SK-N-SH (cell line): ENCODE measurements at regions not wholly inside any gene's neighbourhood (a gene's known extent, or its start where the extent isn't known, plus 50 kb on each side); places are given as distances from the start of the nearest gene placed in this dataset.

ENCODE experiments used
- CTCF ChIP-seq: fragments of 200-600 bp; sonication (generic); IDR thresholded peaks from 2 replicates; pipeline ENCODE4 v1.6.1; 2017; ENCODE audit warnings: antibody characterized with exemption, mild to moderate bottlenecking, moderate library complexity
- EZH2phosphoT487 ChIP-seq: fragments of 200-600 bp; sonication (generic); IDR thresholded peaks from 2 replicates; pipeline ENCODE4 v1.6.1; 2017; ENCODE audit warnings: low read depth, mixed run types, mild to moderate bottlenecking, antibody characterized with exemption, moderate library complexity, borderline replicate concordance
- RAD21 ChIP-seq: IDR thresholded peaks from 2 replicates; pipeline ENCODE4 v1.6.1; 2012; ENCODE audit warnings: mild to moderate bottlenecking, low read length
- RCOR1 ChIP-seq: fragments of 150-350 bp; IDR thresholded peaks from 2 replicates; pipeline ENCODE4 v1.6.1; 2017; ENCODE audit warnings: antibody characterized with exemption, low read length
- REST ChIP-seq: IDR thresholded peaks from 2 replicates; pipeline ENCODE4 v1.6.1; 2012; ENCODE audit warnings: mild to moderate bottlenecking, low read depth, low read length, moderate library complexity

GRCh38 chr6:141965016-141965545 lies 167.6 kb upstream of the GJE1 start:
- TF ChIP-seq RCOR1 (no peak), CTCF (no peak), RAD21 (no peak), REST (no peak), EZH2phosphoT487 (no peak)
